ENCODE measurements at regions not wholly inside any gene's neighbourhood (a gene's known extent, or its start where the extent isn't known, plus 50 kb on each side); places are given as distances from the start of the nearest gene placed in this dataset.
"Not testable (repeated sequence)": the region's sequence is repeated elsewhere in the genome, so short reads cannot be mapped to it uniquely, and the experiment has no call there.

- no peak for DNase-seq
Measured at GRCh38 chr2:75870133-75870532, 159.4 kb upstream of the GCFC2 start.

- DNase-seq, result no peak
Measured at GRCh38 chr2:75865702-75866101, 155.0 kb upstream of the GCFC2 start.

GRCh38 chr2:75865083-75865482 lies 154.4 kb upstream of the GCFC2 start:
- no peak for DNase-seq

- no peak for DNase-seq
Measured at GRCh38 chr2:75862547-75862946, 151.8 kb upstream of the GCFC2 start.

GRCh38 chr2:75853436-75853835 lies 142.7 kb upstream of the GCFC2 start:
- DNase-seq, result no peak

GRCh38 chr2:75852639-75853038 lies 141.9 kb upstream of the GCFC2 start:
- DNase-seq, result no peak

GRCh38 chr2:75846683-75847190 lies 136.0 kb upstream of the GCFC2 start:
- no peak for DNase-seq

GRCh38 chr2:75844651-75845050 lies 133.9 kb upstream of the GCFC2 start:
- no peak for DNase-seq

GRCh38 chr2:75834588-75834987 lies 123.9 kb upstream of the GCFC2 start:
- DNase-seq, result not testable (repeated sequence)

GRCh38 chr2:75833386-75833785 lies 122.7 kb upstream of the GCFC2 start:
- no peak for DNase-seq

- no peak for DNase-seq
Measured at GRCh38 chr2:75828826-75829225, 118.1 kb upstream of the GCFC2 start.

- DNase-seq, result not testable (repeated sequence)
Measured at GRCh38 chr2:75823515-75823914, 112.8 kb upstream of the GCFC2 start.

- DNase-seq, result no peak
Measured at GRCh38 chr2:75822336-75822735, 111.6 kb upstream of the GCFC2 start.

GRCh38 chr2:75820693-75821092 lies 110.0 kb upstream of the GCFC2 start:
- DNase-seq, result no peak

- DNase-seq, result no peak
Measured at GRCh38 chr2:75810611-75811330, 100.1 kb upstream of the GCFC2 start.

- no peak for DNase-seq
Measured at GRCh38 chr2:75808793-75809535, 98.2 kb upstream of the GCFC2 start.

- DNase-seq, result no peak
Measured at GRCh38 chr2:75807992-75808391, 97.3 kb upstream of the GCFC2 start.

GRCh38 chr2:75801234-75801982 lies 90.7 kb upstream of the GCFC2 start:
- DNase-seq, result no peak

- DNase-seq, result no peak
Measured at GRCh38 chr2:75800456-75800855, 89.7 kb upstream of the GCFC2 start.

GRCh38 chr2:75799859-75800258 lies 89.1 kb upstream of the GCFC2 start:
- no peak for DNase-seq

- DNase-seq, result no peak
Measured at GRCh38 chr2:75798569-75798968, 87.9 kb upstream of the GCFC2 start.

- DNase-seq, result no peak
Measured at GRCh38 chr2:75792996-75793395, 82.3 kb upstream of the GCFC2 start.

- DNase-seq, result no peak
Measured at GRCh38 chr2:75792146-75792545, 81.4 kb upstream of the GCFC2 start.

Data from DMS153 (cell line).